ENCODE measurements at regions not wholly inside any gene's neighbourhood (a gene's known extent, or its start where the extent isn't known, plus 50 kb on each side); places are given as distances from the start of the nearest gene placed in this dataset.

DNA sequence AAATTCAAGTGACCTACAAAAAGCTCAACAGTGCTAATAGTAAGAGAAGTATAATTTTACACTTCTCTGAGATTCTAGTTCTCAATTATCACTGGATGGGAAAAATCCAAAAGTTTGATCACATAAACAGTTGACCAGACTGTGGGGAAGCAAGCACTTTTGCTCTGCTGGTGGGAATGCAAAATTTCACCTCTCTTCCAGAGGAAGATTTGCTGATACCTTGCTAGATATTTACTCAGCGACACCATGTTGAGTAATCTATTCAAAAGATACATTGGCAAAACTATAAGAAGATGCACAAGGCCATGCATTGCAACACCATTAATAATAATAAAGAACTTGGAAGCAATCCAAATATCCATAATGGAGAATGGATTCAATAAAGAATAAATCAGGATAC is 204.4 kb downstream of the MREG start:
- no peak overlapping the region for H3K4me2 ChIP-seq (ENCODE audit: insufficient read depth, low read length)
- H3K27me3 ChIP-seq (ENCODE audit: insufficient read depth, low read length): no peaks in the 10 kb centered on the region
- no peaks in the 10 kb centered on the region for H3K9me3 ChIP-seq (ENCODE audit: low read depth, low read length)
- TF ChIP-seq, protein P1, sequence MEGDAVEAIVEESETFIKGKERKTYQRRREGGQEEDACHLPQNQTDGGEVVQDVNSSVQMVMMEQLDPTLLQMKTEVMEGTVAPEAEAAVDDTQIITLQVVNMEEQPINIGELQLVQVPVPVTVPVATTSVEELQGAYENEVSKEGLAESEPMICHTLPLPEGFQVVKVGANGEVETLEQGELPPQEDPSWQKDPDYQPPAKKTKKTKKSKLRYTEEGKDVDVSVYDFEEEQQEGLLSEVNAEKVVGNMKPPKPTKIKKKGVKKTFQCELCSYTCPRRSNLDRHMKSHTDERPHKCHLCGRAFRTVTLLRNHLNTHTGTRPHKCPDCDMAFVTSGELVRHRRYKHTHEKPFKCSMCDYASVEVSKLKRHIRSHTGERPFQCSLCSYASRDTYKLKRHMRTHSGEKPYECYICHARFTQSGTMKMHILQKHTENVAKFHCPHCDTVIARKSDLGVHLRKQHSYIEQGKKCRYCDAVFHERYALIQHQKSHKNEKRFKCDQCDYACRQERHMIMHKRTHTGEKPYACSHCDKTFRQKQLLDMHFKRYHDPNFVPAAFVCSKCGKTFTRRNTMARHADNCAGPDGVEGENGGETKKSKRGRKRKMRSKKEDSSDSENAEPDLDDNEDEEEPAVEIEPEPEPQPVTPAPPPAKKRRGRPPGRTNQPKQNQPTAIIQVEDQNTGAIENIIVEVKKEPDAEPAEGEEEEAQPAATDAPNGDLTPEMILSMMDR (IDR thresholded peaks at IDR 0.05; ENCODE audit: extremely low read depth, low read depth, low read length): peak; percentile 41
- no peaks in the 10 kb centered on the region for H4K20me1 ChIP-seq (ENCODE audit: insufficient read depth, low read length)
- no peak overlapping the region for H2AFZ ChIP-seq (ENCODE audit: low read length)
- no peaks in the 10 kb centered on the region for H3K36me3 ChIP-seq (ENCODE audit: insufficient read depth, low read length)
- no peak overlapping the region for H3K27ac ChIP-seq (ENCODE audit: low read depth, low read length)
- no peak overlapping the region for H3K4me3 ChIP-seq (ENCODE audit: insufficient read depth, low read length)
- H3K4me1 ChIP-seq (ENCODE audit: insufficient read depth, low read length): peaks cover 11% of the 10 kb centered on the region
- no peak for DNase-seq (ENCODE audit: insufficient read length, low spot score, missing footprints)
- H3K79me2 ChIP-seq (ENCODE audit: insufficient read depth, low read length): no peaks in the 10 kb centered on the region

DNA sequence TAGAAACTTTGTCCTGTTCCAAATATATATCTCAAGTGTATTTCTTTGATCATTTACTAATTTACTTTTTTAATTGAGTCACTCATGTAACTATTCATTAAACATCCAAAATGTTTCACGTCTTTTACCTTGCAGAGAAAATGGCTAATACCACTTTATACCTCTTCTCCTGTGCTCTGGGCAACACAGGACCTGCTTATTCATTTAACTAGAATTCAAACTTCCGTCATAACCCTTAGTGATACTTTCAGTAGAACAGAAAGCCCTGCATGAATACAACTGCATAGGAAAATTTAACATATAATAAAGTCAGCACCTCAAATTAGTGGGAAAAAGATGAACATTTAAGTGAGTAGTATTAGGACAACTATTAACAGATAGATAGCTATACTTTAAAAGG is 205.2 kb downstream of the MREG start:
- Histone ChIP-seq H3K4me1 (ENCODE audit: insufficient read depth, low read length) (peaks cover 8% of the 10 kb centered on the region), H3K27ac (ENCODE audit: low read depth, low read length) (no peak overlapping the region), H3K4me2 (ENCODE audit: insufficient read depth, low read length) (no peak overlapping the region), H2AFZ (ENCODE audit: low read length) (no peak overlapping the region), H3K27me3 (ENCODE audit: insufficient read depth, low read length) (no peaks in the 10 kb centered on the region), H3K9me3 (ENCODE audit: low read depth, low read length) (no peaks in the 10 kb centered on the region), H4K20me1 (ENCODE audit: insufficient read depth, low read length) (no peaks in the 10 kb centered on the region), H3K36me3 (ENCODE audit: insufficient read depth, low read length) (no peaks in the 10 kb centered on the region), H3K79me2 (ENCODE audit: insufficient read depth, low read length) (no peaks in the 10 kb centered on the region), H3K4me3 (ENCODE audit: insufficient read depth, low read length) (no peak overlapping the region)
- TF ChIP-seq, protein P1 (IDR thresholded peaks at IDR 0.05; ENCODE audit: extremely low read depth, low read depth, low read length): no peak
- no peak for DNase-seq (ENCODE audit: insufficient read length, low spot score, missing footprints)

DNA sequence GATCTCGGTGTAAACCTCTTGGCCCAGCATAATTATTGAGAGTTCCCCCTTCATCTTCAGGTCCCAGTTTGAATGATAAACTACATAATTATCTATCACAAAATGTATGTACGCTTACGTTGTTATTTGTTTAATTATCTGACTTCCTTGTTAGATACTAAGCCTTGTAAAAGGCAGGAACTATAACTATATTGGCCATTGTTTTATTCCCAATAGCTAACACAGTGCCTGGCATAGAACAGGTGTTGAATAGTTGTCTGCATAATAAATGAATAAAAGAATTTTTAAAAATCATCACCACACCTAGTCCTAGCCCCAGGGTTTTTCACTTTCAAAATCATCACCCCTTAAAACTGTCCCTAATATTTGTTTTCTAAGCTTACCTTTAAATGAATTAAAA is 207.9 kb downstream of the MREG start:
- Histone ChIP-seq H3K79me2 (ENCODE audit: insufficient read depth, low read length) (no peaks in the 10 kb centered on the region), H4K20me1 (ENCODE audit: insufficient read depth, low read length) (no peaks in the 10 kb centered on the region), H2AFZ (ENCODE audit: low read length) (no peak overlapping the region), H3K9me3 (ENCODE audit: low read depth, low read length) (no peaks in the 10 kb centered on the region), H3K36me3 (ENCODE audit: insufficient read depth, low read length) (no peaks in the 10 kb centered on the region), H3K4me2 (ENCODE audit: insufficient read depth, low read length) (no peak overlapping the region), H3K4me1 (ENCODE audit: insufficient read depth, low read length) (no peaks in the 10 kb centered on the region), H3K27ac (ENCODE audit: low read depth, low read length) (no peak overlapping the region), H3K4me3 (ENCODE audit: insufficient read depth, low read length) (no peak overlapping the region), H3K27me3 (ENCODE audit: insufficient read depth, low read length) (no peaks in the 10 kb centered on the region)
- TF ChIP-seq, protein P1 (IDR thresholded peaks at IDR 0.05; ENCODE audit: extremely low read depth, low read depth, low read length): no peak
- no peak for DNase-seq (ENCODE audit: insufficient read length, low spot score, missing footprints)

DNA sequence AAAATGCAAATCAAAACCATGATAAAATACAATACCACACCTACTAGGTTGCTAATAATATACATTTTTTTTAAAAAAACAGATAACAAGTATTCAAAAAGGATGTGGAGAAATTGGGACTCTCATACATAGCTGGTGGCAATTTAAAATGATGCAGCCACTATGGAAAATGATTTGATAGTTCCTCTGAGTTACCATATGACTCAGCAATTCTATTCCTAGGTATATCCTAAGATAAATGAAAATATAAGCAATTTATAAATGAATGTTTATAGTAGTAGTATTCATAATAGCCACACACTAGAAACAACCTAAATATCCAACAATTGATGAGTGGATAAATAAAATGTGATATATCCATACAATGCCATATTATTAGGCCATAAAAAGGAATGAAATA is 210.2 kb downstream of the MREG start:
- DNase-seq (ENCODE audit: insufficient read length, low spot score, missing footprints): no peak
- H3K79me2 ChIP-seq (ENCODE audit: insufficient read depth, low read length): no peaks in the 10 kb centered on the region
- TF ChIP-seq, protein P1 (IDR thresholded peaks at IDR 0.05; ENCODE audit: extremely low read depth, low read depth, low read length): no peak
- no peak overlapping the region for H3K4me2 ChIP-seq (ENCODE audit: insufficient read depth, low read length)
- H3K4me1 ChIP-seq (ENCODE audit: insufficient read depth, low read length): no peaks in the 10 kb centered on the region
- no peak overlapping the region for H3K27ac ChIP-seq (ENCODE audit: low read depth, low read length)
- H3K9me3 ChIP-seq (ENCODE audit: low read depth, low read length): no peaks in the 10 kb centered on the region
- no peaks in the 10 kb centered on the region for H3K36me3 ChIP-seq (ENCODE audit: insufficient read depth, low read length)
- H4K20me1 ChIP-seq (ENCODE audit: insufficient read depth, low read length): no peaks in the 10 kb centered on the region
- H3K27me3 ChIP-seq (ENCODE audit: insufficient read depth, low read length): no peaks in the 10 kb centered on the region
- no peak overlapping the region for H3K4me3 ChIP-seq (ENCODE audit: insufficient read depth, low read length)
- H2AFZ ChIP-seq (ENCODE audit: low read length): no peak overlapping the region

All from osteoblast (primary cell).